ENCODE measurements at regions not wholly inside any gene's neighbourhood (a gene's known extent, or its start where the extent isn't known, plus 50 kb on each side); places are given as distances from the start of the nearest gene placed in this dataset.

- Mint-ChIP-seq H3K36me3 (ENCODE audit: low read depth, unreplicated experiment) (no peaks in the 10 kb centered on the region), H3K9me3 (ENCODE audit: unreplicated experiment) (no peaks in the 10 kb centered on the region), H3K27ac (ENCODE audit: unreplicated experiment) (no peak overlapping the region), H3K4me3 (ENCODE audit: unreplicated experiment) (no peak overlapping the region), H3K27me3 (ENCODE audit: unreplicated experiment) (peaks cover 4% of the 10 kb centered on the region), H3K4me1 (ENCODE audit: unreplicated experiment) (peaks cover 7% of the 10 kb centered on the region)
- no peak for TF ChIP-seq CTCF (IDR thresholded peaks at IDR 0.05; ENCODE audit: unreplicated experiment)
- DNase-seq (ENCODE audit: low spot score): no peak
Measured at GRCh38 chr11:119515771-119516400, 92.9 kb upstream of the THY1 start.

GRCh38 chr11:119513806-119514170, 90.8 kb upstream of the THY1 start:
- H3K4me3 Mint-ChIP-seq (ENCODE audit: unreplicated experiment): no peak overlapping the region
- H3K36me3 Mint-ChIP-seq (ENCODE audit: low read depth, unreplicated experiment): no peaks in the 10 kb centered on the region
- TF ChIP-seq CTCF (IDR thresholded peaks at IDR 0.05; ENCODE audit: unreplicated experiment): no peak
- peaks cover 4% of the 10 kb centered on the region for H3K27me3 Mint-ChIP-seq (ENCODE audit: unreplicated experiment)
- H3K27ac Mint-ChIP-seq (ENCODE audit: unreplicated experiment): no peak overlapping the region
- no peak for DNase-seq (ENCODE audit: low spot score)
- peaks cover 7% of the 10 kb centered on the region for H3K4me1 Mint-ChIP-seq (ENCODE audit: unreplicated experiment)
- H3K9me3 Mint-ChIP-seq (ENCODE audit: unreplicated experiment): no peaks in the 10 kb centered on the region

- Mint-ChIP-seq H3K4me1 (ENCODE audit: unreplicated experiment) (peaks cover 7% of the 10 kb centered on the region), H3K27me3 (ENCODE audit: unreplicated experiment) (peaks cover 4% of the 10 kb centered on the region), H3K36me3 (ENCODE audit: low read depth, unreplicated experiment) (no peaks in the 10 kb centered on the region), H3K9me3 (ENCODE audit: unreplicated experiment) (no peaks in the 10 kb centered on the region), H3K4me3 (ENCODE audit: unreplicated experiment) (no peak overlapping the region), H3K27ac (ENCODE audit: unreplicated experiment) (no peak overlapping the region)
- no peak for TF ChIP-seq CTCF (IDR thresholded peaks at IDR 0.05; ENCODE audit: unreplicated experiment)
- DNase-seq (ENCODE audit: low spot score): no peak
Measured at GRCh38 chr11:119513131-119513805, 90.3 kb upstream of the THY1 start.

- Mint-ChIP-seq H3K4me3 (ENCODE audit: unreplicated experiment) (no peak overlapping the region), H3K27me3 (ENCODE audit: unreplicated experiment) (peaks cover 4% of the 10 kb centered on the region), H3K4me1 (ENCODE audit: unreplicated experiment) (peaks cover 7% of the 10 kb centered on the region), H3K9me3 (ENCODE audit: unreplicated experiment) (no peaks in the 10 kb centered on the region), H3K36me3 (ENCODE audit: low read depth, unreplicated experiment) (no peaks in the 10 kb centered on the region), H3K27ac (ENCODE audit: unreplicated experiment) (no peak overlapping the region)
- DNase-seq (ENCODE audit: low spot score): no peak
- no peak for TF ChIP-seq CTCF (IDR thresholded peaks at IDR 0.05; ENCODE audit: unreplicated experiment)
Measured at GRCh38 chr11:119512369-119512768, 89.4 kb upstream of the THY1 start.

- H3K27ac Mint-ChIP-seq (ENCODE audit: unreplicated experiment): no peak overlapping the region
- TF ChIP-seq CTCF (IDR thresholded peaks at IDR 0.05; ENCODE audit: unreplicated experiment): no peak
- peaks cover 7% of the 10 kb centered on the region for H3K4me1 Mint-ChIP-seq (ENCODE audit: unreplicated experiment)
- H3K36me3 Mint-ChIP-seq (ENCODE audit: low read depth, unreplicated experiment): no peaks in the 10 kb centered on the region
- peaks cover 2% of the 10 kb centered on the region for H3K27me3 Mint-ChIP-seq (ENCODE audit: unreplicated experiment)
- no peaks in the 10 kb centered on the region for H3K9me3 Mint-ChIP-seq (ENCODE audit: unreplicated experiment)
- DNase-seq (ENCODE audit: low spot score): no peak
- no peak overlapping the region for H3K4me3 Mint-ChIP-seq (ENCODE audit: unreplicated experiment)
Measured at GRCh38 chr11:119511614-119512306, 88.8 kb upstream of the THY1 start.

Data from endothelial cell (in vitro differentiated cells).